ENCODE measurements at regions not wholly inside any gene's neighbourhood (a gene's known extent, or its start where the extent isn't known, plus 50 kb on each side); places are given as distances from the start of the nearest gene placed in this dataset.

DNA sequence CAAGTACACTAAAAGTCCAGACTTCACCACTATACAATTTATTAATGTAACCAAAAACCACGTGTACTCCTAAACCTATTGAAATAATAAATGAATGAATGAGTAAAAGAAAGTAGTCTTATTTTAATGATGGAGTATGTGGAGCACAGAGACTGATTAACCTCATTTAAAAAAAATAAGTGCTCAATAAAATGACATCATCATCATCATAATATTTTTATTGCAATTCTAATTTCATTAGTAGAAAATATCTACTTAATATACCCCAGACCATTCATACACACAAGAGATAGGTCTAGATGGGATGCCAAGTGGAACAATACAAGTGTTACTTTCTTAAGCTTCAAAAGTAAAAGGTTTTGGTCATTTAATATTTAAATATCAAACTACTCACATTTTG is 133.1 kb downstream of the ASB9 start:
- Histone ChIP-seq H3K9me1 (replicated peaks; ENCODE audit: control insufficient read depth, extremely low read depth, insufficient read depth, low read length) (no peaks in the 10 kb centered on the region), H3K4me1 (ENCODE audit: control insufficient read depth, extremely low read depth, insufficient read depth, low read length) (no peaks in the 10 kb centered on the region), H2AFZ (ENCODE audit: low read depth, low read length) (no peak overlapping the region), H3K9me3 (replicated peaks; ENCODE audit: control insufficient read depth, insufficient read depth, low read length) (no peaks in the 10 kb centered on the region), H3K9ac (replicated peaks; ENCODE audit: extremely low read depth, insufficient read depth, low read length) (no peak overlapping the region), H3K27ac (ENCODE audit: insufficient read depth, low read depth, low read length) (no peak overlapping the region), H3K4me2 (ENCODE audit: insufficient read depth, low read length) (no peak overlapping the region), H3K79me2 (ENCODE audit: control insufficient read depth, insufficient read depth, low read length) (no peaks in the 10 kb centered on the region), H3K4me3 (replicated peaks in 1 of 3; ENCODE audit: insufficient read depth in 1 of 3, low read depth in 1 of 3, low read length in 3 of 3) (no peak overlapping the region), H3K27me3 (ENCODE audit: control insufficient read depth in 2 of 2, insufficient read depth in 2 of 2, low read length in 2 of 2) (no peaks in the 10 kb centered on the region), H4K20me1 (replicated peaks; ENCODE audit: control insufficient read depth, extremely low read depth, insufficient read depth, low read length) (no peaks in the 10 kb centered on the region), H3K36me3 (ENCODE audit: control insufficient read depth in 2 of 2, extremely low read depth in 1 of 2, insufficient read depth in 2 of 2, low read length in 2 of 2) (no peaks in the 10 kb centered on the region)
- POLR2A ChIA-PET: no interaction called here
- CTCF ChIA-PET: interaction anchor here (1.3 kb wide), 1 partner anchor 9 kb away, joined by 4 read pairs; no protein-coding TSS in a partner anchor
- DNase-seq (ENCODE audit: low read depth, low spot score) (no peak), FAIRE-seq (no peak)
- intact Hi-C loops (cut with micrococcal nuclease) (no loop called here), dilution Hi-C loops (cut with MboI; ENCODE audit: extremely low pct_ligation_motif_present, low sequenced_read_pairs) (no loop called here)
- TF ChIP-seq FOS (IDR thresholded peaks at IDR 0.05; ENCODE audit: borderline replicate concordance, insufficient read depth, low read length) (no peak), GATA2 (IDR thresholded peaks at IDR 0.05; ENCODE audit: insufficient read depth, insufficient read length, low read depth, low read length) (no peak), MYC (IDR thresholded peaks at IDR 0.05; ENCODE audit: low read depth, low read length) (no peak)
- TF ChIP-seq, protein P1, sequence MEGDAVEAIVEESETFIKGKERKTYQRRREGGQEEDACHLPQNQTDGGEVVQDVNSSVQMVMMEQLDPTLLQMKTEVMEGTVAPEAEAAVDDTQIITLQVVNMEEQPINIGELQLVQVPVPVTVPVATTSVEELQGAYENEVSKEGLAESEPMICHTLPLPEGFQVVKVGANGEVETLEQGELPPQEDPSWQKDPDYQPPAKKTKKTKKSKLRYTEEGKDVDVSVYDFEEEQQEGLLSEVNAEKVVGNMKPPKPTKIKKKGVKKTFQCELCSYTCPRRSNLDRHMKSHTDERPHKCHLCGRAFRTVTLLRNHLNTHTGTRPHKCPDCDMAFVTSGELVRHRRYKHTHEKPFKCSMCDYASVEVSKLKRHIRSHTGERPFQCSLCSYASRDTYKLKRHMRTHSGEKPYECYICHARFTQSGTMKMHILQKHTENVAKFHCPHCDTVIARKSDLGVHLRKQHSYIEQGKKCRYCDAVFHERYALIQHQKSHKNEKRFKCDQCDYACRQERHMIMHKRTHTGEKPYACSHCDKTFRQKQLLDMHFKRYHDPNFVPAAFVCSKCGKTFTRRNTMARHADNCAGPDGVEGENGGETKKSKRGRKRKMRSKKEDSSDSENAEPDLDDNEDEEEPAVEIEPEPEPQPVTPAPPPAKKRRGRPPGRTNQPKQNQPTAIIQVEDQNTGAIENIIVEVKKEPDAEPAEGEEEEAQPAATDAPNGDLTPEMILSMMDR (IDR thresholded peaks at IDR 0.05; ENCODE audit: extremely low read depth in 1 of 2, insufficient read depth in 1 of 2, low read depth in 1 of 2, low read length in 2 of 2): no peak
- no TSS peak for BruUV-seq (replicated peaks)

DNA sequence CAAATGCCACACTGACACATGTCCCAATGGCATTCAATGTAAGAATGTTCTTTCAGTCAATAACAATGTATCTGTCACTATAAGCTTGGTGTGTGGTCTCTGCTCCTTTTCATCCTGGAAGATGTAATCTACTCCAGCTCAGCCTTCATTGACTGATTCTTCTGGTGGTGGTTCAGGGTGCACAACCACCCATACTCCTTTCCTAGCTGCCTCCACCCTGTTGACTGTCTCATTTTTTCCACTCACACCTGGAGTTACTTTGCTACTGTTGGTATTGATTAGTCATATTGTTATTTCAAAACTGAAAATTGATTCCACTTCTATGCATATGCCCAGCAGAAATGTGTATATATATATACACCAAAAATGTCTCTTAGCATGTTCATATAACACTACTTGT is 140.5 kb downstream of the ASB9 start:
- Histone ChIP-seq H3K79me2 (ENCODE audit: control insufficient read depth, insufficient read depth, low read length) (no peaks in the 10 kb centered on the region), H3K4me2 (ENCODE audit: insufficient read depth, low read length) (no peak overlapping the region), H3K9me3 (replicated peaks; ENCODE audit: control insufficient read depth, insufficient read depth, low read length) (no peaks in the 10 kb centered on the region), H3K27ac (ENCODE audit: insufficient read depth, low read depth, low read length) (no peak overlapping the region), H4K20me1 (replicated peaks; ENCODE audit: control insufficient read depth, extremely low read depth, insufficient read depth, low read length) (no peaks in the 10 kb centered on the region), H3K4me1 (ENCODE audit: control insufficient read depth, extremely low read depth, insufficient read depth, low read length) (no peaks in the 10 kb centered on the region), H3K9ac (replicated peaks; ENCODE audit: extremely low read depth, insufficient read depth, low read length) (no peak overlapping the region), H3K36me3 (ENCODE audit: control insufficient read depth in 2 of 2, extremely low read depth in 1 of 2, insufficient read depth in 2 of 2, low read length in 2 of 2) (no peaks in the 10 kb centered on the region), H3K4me3 (replicated peaks in 1 of 3; ENCODE audit: insufficient read depth in 1 of 3, low read depth in 1 of 3, low read length in 3 of 3) (no peak overlapping the region), H2AFZ (ENCODE audit: low read depth, low read length) (no peak overlapping the region), H3K9me1 (replicated peaks; ENCODE audit: control insufficient read depth, extremely low read depth, insufficient read depth, low read length) (no peaks in the 10 kb centered on the region), H3K27me3 (ENCODE audit: control insufficient read depth in 2 of 2, insufficient read depth in 2 of 2, low read length in 2 of 2) (no peaks in the 10 kb centered on the region)
- TF ChIP-seq FOS (IDR thresholded peaks at IDR 0.05; ENCODE audit: borderline replicate concordance, insufficient read depth, low read length) (no peak), POLR2A (IDR thresholded peaks at IDR 0.05; ENCODE audit: low read depth, low read length) (no peak), EZH2 (IDR thresholded peaks at IDR 0.05; ENCODE audit: borderline replicate concordance, low read depth, low read length, severe bottlenecking) (no peak), MYC (IDR thresholded peaks at IDR 0.05; ENCODE audit: low read depth, low read length) (no peak), GATA2 (IDR thresholded peaks at IDR 0.05; ENCODE audit: insufficient read depth, insufficient read length, low read depth, low read length) (no peak), JUN (IDR thresholded peaks at IDR 0.05; ENCODE audit: borderline replicate concordance, insufficient read depth, insufficient read length, low read depth) (no peak), POLR2AphosphoS5 (IDR thresholded peaks at IDR 0.05; ENCODE audit: insufficient read depth, low read depth, low read length) (no peak)
- TF ChIP-seq, protein P1 (IDR thresholded peaks at IDR 0.05; ENCODE audit: extremely low read depth in 1 of 2, insufficient read depth in 1 of 2, low read depth in 1 of 2, low read length in 2 of 2): no peak
- TF ChIP-seq, protein P2, sequence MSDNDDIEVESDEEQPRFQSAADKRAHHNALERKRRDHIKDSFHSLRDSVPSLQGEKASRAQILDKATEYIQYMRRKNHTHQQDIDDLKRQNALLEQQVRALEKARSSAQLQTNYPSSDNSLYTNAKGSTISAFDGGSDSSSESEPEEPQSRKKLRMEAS (IDR thresholded peaks at IDR 0.05; ENCODE audit: insufficient read depth, insufficient read length): no peak
- no peak for DNase-seq (ENCODE audit: low read depth, low spot score)
- no TSS peak for BruUV-seq (replicated peaks)
- CTCF ChIA-PET: no interaction called here
- no peak for FAIRE-seq
- dilution Hi-C loops (cut with MboI; ENCODE audit: extremely low pct_ligation_motif_present, low sequenced_read_pairs) (no loop called here), intact Hi-C loops (cut with micrococcal nuclease) (no loop called here)
- POLR2A ChIA-PET: no interaction called here
